Upper lobe of left lung (tissue), 6 donors: ENCODE measurements at regions not wholly inside any gene's neighbourhood (a gene's known extent, or its start where the extent isn't known, plus 50 kb on each side); places are given as distances from the start of the nearest gene placed in this dataset.

Experiments used
- ATAC-seq, 2 donors: fragments of 200-7000 bp; cut with Tn5 transposase; one replicate each; pipeline ENCODE4 v1.9.1; 2022; ENCODE audit warnings: mild to moderate bottlenecking in 2 of 2, moderate library complexity in 2 of 2; ENCODE audit not compliant: low FRiP score in 2 of 2
- DNase-seq, 2 donors: peaks; one replicate each; pipeline ENCODE4 v3.0.0-alpha.2; 2019 to 2020
- H3K27ac ChIP-seq, 4 donors: fragments of 200-600 bp; sonication (generic); one replicate each; pipeline ENCODE4 v1.5.1; 2016 to 2019
- H3K27me3 ChIP-seq, 4 donors: fragments of 200-600 bp; sonication (generic); one replicate each; pipeline ENCODE4 v1.5.1; 2017 to 2019
- H3K36me3 ChIP-seq, 4 donors: fragments of 200-600 bp; sonication (generic); one replicate each; pipeline ENCODE4 v1.5.1; 2016 to 2019
- H3K4me1 ChIP-seq, 4 donors: fragments of 200-600 bp; sonication (generic); one replicate each; pipeline ENCODE4 v1.5.1; 2018 to 2019
- H3K4me3 ChIP-seq, 4 donors: fragments of 200-600 bp; sonication (generic); one replicate each; pipeline ENCODE4 v1.5.1; 2017 to 2019; ENCODE audit warnings: mild to moderate bottlenecking in 2 of 4, moderate library complexity in 1 of 4
- H3K9me3 ChIP-seq, 4 donors: fragments of 200-600 bp; sonication (generic); one replicate each; pipeline ENCODE4 v1.5.1; 2018 to 2019
- CTCF ChIP-seq, 6 experiments: fragments of 450-650 bp in 4 of 6; fragments of 200-600 bp in 2 of 6; sonication (generic) in 2 of 6; IDR thresholded peaks; one replicate each; pipeline ENCODE4 v1.5.1; 2016 to 2019; ENCODE audit warnings: antibody characterized with exemption in 6 of 6
- EP300 ChIP-seq, 4 donors: sonication (generic); formaldehyde crosslinking; IDR thresholded peaks; one replicate each; pipeline ENCODE4 v1.5.1; 2017; ENCODE audit warnings: antibody characterized with exemption in 4 of 4, control low read depth in 2 of 4
- POLR2A ChIP-seq, 4 donors: fragments of 450-650 bp; IDR thresholded peaks; one replicate each; pipeline ENCODE4 v1.5.1; 2016 to 2017; ENCODE audit warnings: antibody characterized with exemption in 4 of 4, mild to moderate bottlenecking in 2 of 4
- POLR2AphosphoS5 ChIP-seq, 2 donors: sonication (generic); formaldehyde crosslinking; IDR thresholded peaks; one replicate each; pipeline ENCODE4 v1.5.1; 2017; ENCODE audit warnings: antibody characterized with exemption in 2 of 2
- WGBS, 2 donors: methylation state at CpG; one replicate each; pipeline ENCODE4 v1.1.5; 2017 to 2018; 5-methylcytosine and 5-hydroxymethylcytosine counted together
- donor health status: DM: no; HTN: no; CAD: no; lungs with moderate emphysema.
- donor health status: DM: no; HTN: yes; CAD: no; lungs with severe emphysema.

GRCh38 chr13:61036715-61037114 is 378.9 kb downstream of the PCDH20 start:
- H3K27me3 ChIP-seq, result no peaks in the 10 kb centered on the region
- no peaks in the 10 kb centered on the region for H3K4me1 ChIP-seq
- no peaks in the 10 kb centered on the region for H3K36me3 ChIP-seq
- H3K9me3 ChIP-seq, result no peaks in the 10 kb centered on the region
- TF ChIP-seq CTCF (IDR thresholded peaks at IDR 0.05) (no peak), POLR2AphosphoS5 (IDR thresholded peaks at IDR 0.05) (no peak), EP300 (IDR thresholded peaks at IDR 0.05) (no peak), POLR2A (IDR thresholded peaks at IDR 0.05) (no peak)
- DNase-seq (no peak), ATAC-seq (no peak)
- H3K27ac ChIP-seq, result no peak overlapping the region
- no peak overlapping the region for H3K4me3 ChIP-seq
- 81 to 86% methylated on average over 6 of the region's 6 CpGs for WGBS, 2 donors

- Histone ChIP-seq H3K27me3 (no peaks in the 10 kb centered on the region), H3K4me3 (no peak overlapping the region), H3K4me1 (no peaks in the 10 kb centered on the region), H3K36me3 (no peaks in the 10 kb centered on the region), H3K9me3 (no peaks in the 10 kb centered on the region), H3K27ac (no peak overlapping the region)
- ATAC-seq (no peak), DNase-seq (no peak)
- no peak for TF ChIP-seq EP300 (IDR thresholded peaks at IDR 0.05)
- TF ChIP-seq POLR2A (IDR thresholded peaks at IDR 0.05), result no peak
- no peak for TF ChIP-seq CTCF (IDR thresholded peaks at IDR 0.05)
- TF ChIP-seq POLR2AphosphoS5 (IDR thresholded peaks at IDR 0.05), result no peak
Observed at GRCh38 chr13:61030445-61030844, 385.2 kb downstream of the PCDH20 start.

- Histone ChIP-seq H3K27ac (no peak overlapping the region), H3K9me3 (no peaks in the 10 kb centered on the region), H3K27me3 (no peaks in the 10 kb centered on the region), H3K4me3 (no peak overlapping the region), H3K36me3 (no peaks in the 10 kb centered on the region), H3K4me1 (no peaks in the 10 kb centered on the region)
- 77% methylated on average over 2 of the region's 2 CpGs for WGBS, 2 donors
- no peak for DNase-seq
- no peak for ATAC-seq
- TF ChIP-seq POLR2A (IDR thresholded peaks at IDR 0.05) (no peak), CTCF (IDR thresholded peaks at IDR 0.05) (no peak), EP300 (IDR thresholded peaks at IDR 0.05) (no peak), POLR2AphosphoS5 (IDR thresholded peaks at IDR 0.05) (no peak)
Observed at GRCh38 chr13:61029064-61029463, 386.6 kb downstream of the PCDH20 start.

GRCh38 chr13:61024046-61024445 is 391.6 kb downstream of the PCDH20 start:
- no peak overlapping the region for H3K4me3 ChIP-seq
- H3K9me3 ChIP-seq, result no peaks in the 10 kb centered on the region
- no peak for TF ChIP-seq CTCF (IDR thresholded peaks at IDR 0.05)
- TF ChIP-seq POLR2A (IDR thresholded peaks at IDR 0.05), result no peak
- no peak for TF ChIP-seq EP300 (IDR thresholded peaks at IDR 0.05)
- no peak for TF ChIP-seq POLR2AphosphoS5 (IDR thresholded peaks at IDR 0.05)
- no peaks in the 10 kb centered on the region for H3K4me1 ChIP-seq
- H3K27me3 ChIP-seq, result no peaks in the 10 kb centered on the region
- DNase-seq, result no peak
- no peaks in the 10 kb centered on the region for H3K36me3 ChIP-seq
- no peak overlapping the region for H3K27ac ChIP-seq
- no peak for ATAC-seq

- no peak overlapping the region for H3K4me3 ChIP-seq
- H3K9me3 ChIP-seq, result no peaks in the 10 kb centered on the region
- no peak for ATAC-seq
- no peaks in the 10 kb centered on the region for H3K4me1 ChIP-seq
- WGBS, 2 donors, result 58 to 61% methylated on average over 2 of the region's 2 CpGs
- no peaks in the 10 kb centered on the region for H3K27me3 ChIP-seq
- no peaks in the 10 kb centered on the region for H3K36me3 ChIP-seq
- no peak for DNase-seq
- TF ChIP-seq POLR2A (IDR thresholded peaks at IDR 0.05) (no peak), CTCF (IDR thresholded peaks at IDR 0.05) (no peak), POLR2AphosphoS5 (IDR thresholded peaks at IDR 0.05) (no peak), EP300 (IDR thresholded peaks at IDR 0.05) (no peak)
- no peak overlapping the region for H3K27ac ChIP-seq
Observed at GRCh38 chr13:61021838-61022237, 393.8 kb downstream of the PCDH20 start.
